Sigmoid colon (tissue), 6 donors: ENCODE measurements at regions not wholly inside any gene's neighbourhood (a gene's known extent, or its start where the extent isn't known, plus 50 kb on each side); places are given as distances from the start of the nearest gene placed in this dataset.
"Not testable (repeated sequence)": the region's sequence is repeated elsewhere in the genome, so short reads cannot be mapped to it uniquely, and the experiment has no call there.

Experiments
- DNase-seq: peaks from one replicate; pipeline ENCODE4 v3.0.0-alpha.2; 2019
- H3K27ac ChIP-seq, 4 donors: fragments of 200-600 bp; sonication (generic); one replicate each; pipeline ENCODE4 v1.5.1; 2016 to 2019; ENCODE audit warnings: mild to moderate bottlenecking in 1 of 4
- H3K27me3 ChIP-seq, 3 donors: fragments of 200-600 bp; sonication (generic); one replicate each; pipeline ENCODE4 v1.5.1; 2019; ENCODE audit warnings: mild to moderate bottlenecking in 1 of 3
- H3K36me3 ChIP-seq, 4 donors: fragments of 200-600 bp; sonication (generic); one replicate each; pipeline ENCODE4 v1.5.1; 2016 to 2019
- H3K4me1 ChIP-seq, 4 donors: fragments of 200-600 bp; sonication (generic); one replicate each; pipeline ENCODE4 v1.5.1; 2017 to 2019
- H3K4me3 ChIP-seq, 4 donors: fragments of 200-600 bp; sonication (generic); one replicate each; pipeline ENCODE4 v1.5.1; 2017 to 2019; ENCODE audit warnings: mild to moderate bottlenecking in 2 of 4, moderate library complexity in 1 of 4
- H3K9me3 ChIP-seq, 4 donors: fragments of 200-600 bp in 3 of 4; sonication (generic) in 3 of 4; one replicate each; pipeline versions ENCODE4 v1.5.1 to v1.6.1; 2013 to 2019
- EP300 ChIP-seq, 4 donors: sonication (generic); formaldehyde crosslinking; IDR thresholded peaks; one replicate each; pipeline ENCODE4 v1.6.1; 2017; ENCODE audit warnings: antibody characterized with exemption in 4 of 4
- POLR2A ChIP-seq, 2 donors: fragments of 450-650 bp; IDR thresholded peaks; one replicate each; pipeline ENCODE4 v1.6.1; 2016; ENCODE audit warnings: antibody characterized with exemption in 2 of 2, mild to moderate bottlenecking in 2 of 2, moderate library complexity in 2 of 2
- POLR2AphosphoS5 ChIP-seq, 4 donors: sonication (generic); formaldehyde crosslinking; IDR thresholded peaks; one replicate each; pipeline ENCODE4 v1.6.1; 2017; ENCODE audit warnings: antibody characterized with exemption in 4 of 4
- WGBS, 2 donors: extraction: QIAGEN DNeasy Blood & Tissue Kit; methylation state at CpG; one replicate each; pipeline ENCODE4 v1.1.7; 2013; 5-methylcytosine and 5-hydroxymethylcytosine counted together
- intact Hi-C: fragments of 100-400 bp; cut with DNase I; formaldehyde crosslinking; loops from one replicate; pipeline ENCODE4 v1.15.1; 2023
- TF ChIP-seq, protein P1 (sequence below), 4 experiments: fragments of 450-650 bp in 3 of 4; fragments of 200-600 bp in 1 of 4; IDR thresholded peaks; one replicate each; pipeline ENCODE4 v1.5.1; 2016 to 2019; ENCODE audit warnings: antibody characterized with exemption in 4 of 4, mild to moderate bottlenecking in 3 of 4, moderate library complexity in 2 of 4
- donor health status: healthy with polysubstance abuse.
- donor health status: healthy.

DNA sequence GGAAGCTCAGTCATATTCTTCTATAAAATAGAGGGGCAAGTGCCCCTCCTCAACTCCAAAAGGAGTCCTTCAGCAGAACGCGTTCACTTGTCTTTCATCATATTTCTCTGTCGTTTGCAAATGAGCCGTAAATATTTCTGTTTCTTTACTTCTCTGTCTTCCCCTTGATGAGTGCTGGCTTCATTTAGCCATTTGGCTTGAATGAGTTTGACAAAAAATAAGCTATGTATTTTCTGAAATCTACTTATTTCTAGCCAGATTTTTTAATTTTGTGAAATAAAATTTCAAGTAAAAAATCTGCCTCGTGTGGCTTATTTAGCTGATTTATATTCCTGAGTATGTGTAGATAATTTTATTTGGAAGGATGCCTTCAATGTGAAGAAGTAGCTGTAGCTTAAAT is 170.8 kb upstream of the DGKB start:
- Histone ChIP-seq H3K27ac (no peak overlapping the region), H3K9me3 (no peaks in the 10 kb centered on the region), H3K36me3 (no peaks in the 10 kb centered on the region), H3K4me3 (no peak overlapping the region), H3K4me1 (no peaks in the 10 kb centered on the region), H3K27me3 (no peaks in the 10 kb centered on the region)
- TF ChIP-seq POLR2A (IDR thresholded peaks at IDR 0.05): no peak
- TF ChIP-seq EP300 (IDR thresholded peaks at IDR 0.05): no peak
- TF ChIP-seq POLR2AphosphoS5 (IDR thresholded peaks at IDR 0.05): no peak
- TF ChIP-seq, protein P1, sequence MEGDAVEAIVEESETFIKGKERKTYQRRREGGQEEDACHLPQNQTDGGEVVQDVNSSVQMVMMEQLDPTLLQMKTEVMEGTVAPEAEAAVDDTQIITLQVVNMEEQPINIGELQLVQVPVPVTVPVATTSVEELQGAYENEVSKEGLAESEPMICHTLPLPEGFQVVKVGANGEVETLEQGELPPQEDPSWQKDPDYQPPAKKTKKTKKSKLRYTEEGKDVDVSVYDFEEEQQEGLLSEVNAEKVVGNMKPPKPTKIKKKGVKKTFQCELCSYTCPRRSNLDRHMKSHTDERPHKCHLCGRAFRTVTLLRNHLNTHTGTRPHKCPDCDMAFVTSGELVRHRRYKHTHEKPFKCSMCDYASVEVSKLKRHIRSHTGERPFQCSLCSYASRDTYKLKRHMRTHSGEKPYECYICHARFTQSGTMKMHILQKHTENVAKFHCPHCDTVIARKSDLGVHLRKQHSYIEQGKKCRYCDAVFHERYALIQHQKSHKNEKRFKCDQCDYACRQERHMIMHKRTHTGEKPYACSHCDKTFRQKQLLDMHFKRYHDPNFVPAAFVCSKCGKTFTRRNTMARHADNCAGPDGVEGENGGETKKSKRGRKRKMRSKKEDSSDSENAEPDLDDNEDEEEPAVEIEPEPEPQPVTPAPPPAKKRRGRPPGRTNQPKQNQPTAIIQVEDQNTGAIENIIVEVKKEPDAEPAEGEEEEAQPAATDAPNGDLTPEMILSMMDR (IDR thresholded peaks at IDR 0.05): no peak
- intact Hi-C loops: no loop called here
- 78 to 80% methylated on average over 5 of the region's 5 CpGs for WGBS, 2 donors
- DNase-seq: no peak

DNA sequence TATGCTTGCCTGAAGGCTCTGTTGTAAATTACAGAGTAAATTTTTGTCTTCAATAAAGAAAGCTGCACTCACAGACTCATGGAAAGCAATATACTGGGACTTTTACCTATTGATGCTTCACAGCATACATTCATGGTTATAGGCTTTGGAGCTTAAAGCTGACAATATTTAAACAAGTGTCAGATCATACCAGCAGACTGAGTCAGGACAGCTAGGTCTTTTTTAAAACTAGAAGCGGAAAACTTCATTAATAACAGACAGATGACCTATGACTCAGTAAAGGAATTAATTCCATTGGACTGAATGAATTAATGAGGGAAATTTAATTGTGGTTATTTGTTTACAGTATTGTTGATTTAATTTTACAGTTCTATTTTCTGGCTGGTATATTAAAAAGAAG is 165.8 kb upstream of the DGKB start:
- DNase-seq: no peak
- no peak overlapping the region for H3K27ac ChIP-seq
- intact Hi-C loops: no loop called here
- no peak overlapping the region for H3K4me3 ChIP-seq
- 93 to 95% methylated on average over 1 of the region's 1 CpG for WGBS, 2 donors
- no peaks in the 10 kb centered on the region for H3K27me3 ChIP-seq
- no peaks in the 10 kb centered on the region for H3K9me3 ChIP-seq
- no peaks in the 10 kb centered on the region for H3K36me3 ChIP-seq
- no peak for TF ChIP-seq POLR2A (IDR thresholded peaks at IDR 0.05)
- no peak for TF ChIP-seq EP300 (IDR thresholded peaks at IDR 0.05)
- H3K4me1 ChIP-seq: no peaks in the 10 kb centered on the region

DNA sequence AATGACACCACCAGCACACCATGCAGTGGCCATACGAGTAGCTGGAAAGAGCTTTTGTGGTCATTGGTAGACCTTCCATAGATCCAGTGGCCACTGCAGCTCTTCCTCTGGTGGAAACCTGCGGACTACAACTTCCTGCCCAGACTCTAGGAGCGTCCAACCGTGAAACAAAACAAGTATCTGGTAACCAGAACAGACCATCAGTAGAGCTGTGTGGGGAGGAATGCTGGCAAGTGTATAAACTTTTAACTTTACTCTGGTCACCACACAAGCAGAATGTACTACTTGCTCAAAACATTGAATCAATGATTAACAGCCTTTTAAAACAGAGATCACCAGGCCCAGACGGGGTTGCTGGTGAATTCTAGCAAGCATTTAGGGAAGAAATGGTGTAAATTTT is 154.7 kb upstream of the DGKB start:
- Histone ChIP-seq H3K27me3 (no peaks in the 10 kb centered on the region), H3K9me3 (no peaks in the 10 kb centered on the region), H3K4me1 (peaks cover 0 to 29% (median 5%) of the 10 kb centered on the region in 4 donors), H3K27ac (no peak overlapping the region), H3K36me3 (no peaks in the 10 kb centered on the region), H3K4me3 (no peak overlapping the region)
- intact Hi-C loops: no loop called here
- TF ChIP-seq, protein P1 (IDR thresholded peaks at IDR 0.05): no peak
- TF ChIP-seq EP300 (IDR thresholded peaks at IDR 0.05): no peak
- TF ChIP-seq POLR2A (IDR thresholded peaks at IDR 0.05): no peak
- no peak for TF ChIP-seq POLR2AphosphoS5 (IDR thresholded peaks at IDR 0.05)
- 69 to 79% methylated on average over 5 of the region's 5 CpGs for WGBS, 2 donors
- no peak for DNase-seq

DNA sequence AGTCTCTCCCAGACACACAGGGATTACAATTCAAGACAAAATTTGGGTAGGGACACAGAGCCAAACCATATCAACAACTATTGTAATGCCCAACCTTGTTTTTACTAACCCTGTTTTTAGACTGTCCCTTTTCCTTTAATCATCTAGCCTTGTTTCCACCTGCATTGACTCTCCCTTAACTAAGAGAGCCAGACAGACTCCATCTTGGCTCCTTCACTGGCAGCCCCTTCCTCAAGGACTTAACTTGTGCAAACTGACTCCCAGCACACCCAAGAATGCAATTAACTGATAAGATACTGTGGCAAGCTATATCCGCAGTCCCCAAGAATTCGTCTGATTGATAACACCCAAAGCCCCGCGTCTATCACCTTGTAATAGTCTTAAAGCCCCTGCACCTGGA is 151.8 kb upstream of the DGKB start:
- H3K4me1 ChIP-seq: peaks cover 0 to 19% (median 2%) of the 10 kb centered on the region in 4 donors
- H3K9me3 ChIP-seq, DNase-seq, intact Hi-C loops, H3K36me3 ChIP-seq, H3K27ac ChIP-seq, H3K4me3 ChIP-seq, H3K27me3 ChIP-seq: not testable (repeated sequence)
- 20 to 56% methylated on average over 4 of the region's 4 CpGs for WGBS, 2 donors

DNA sequence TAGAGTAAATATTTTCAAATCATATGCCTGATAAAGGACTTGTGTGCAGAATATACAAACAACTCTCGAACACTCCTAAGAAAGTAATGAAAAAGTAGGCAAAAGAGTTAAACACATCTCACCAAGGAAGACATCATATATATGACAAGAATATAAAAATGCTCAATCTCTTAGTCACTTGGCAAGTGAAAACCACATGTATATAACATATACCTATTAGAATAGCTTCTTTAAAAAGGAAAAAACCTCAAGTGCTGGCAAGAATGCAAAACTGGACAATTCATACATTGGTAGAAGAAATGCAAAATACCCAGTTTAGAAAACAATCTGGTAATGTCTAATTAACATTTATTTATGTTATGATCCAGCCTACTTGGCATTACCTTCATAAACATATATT is 146.6 kb upstream of the DGKB start:
- peaks cover 0 to 11% (median 0%) of the 10 kb centered on the region in 4 donors for H3K4me1 ChIP-seq
- H3K36me3 ChIP-seq: no peaks in the 10 kb centered on the region
- WGBS, 2 donors: 87 to 93% methylated on average over 1 of the region's 1 CpG
- H3K4me3 ChIP-seq: no peak overlapping the region
- no peak overlapping the region for H3K27ac ChIP-seq
- no peak for DNase-seq
- intact Hi-C loops: no loop called here
- H3K27me3 ChIP-seq: no peaks in the 10 kb centered on the region
- no peaks in the 10 kb centered on the region for H3K9me3 ChIP-seq
- TF ChIP-seq EP300 (IDR thresholded peaks at IDR 0.05): no peak
- no peak for TF ChIP-seq POLR2A (IDR thresholded peaks at IDR 0.05)
- TF ChIP-seq, protein P1 (IDR thresholded peaks at IDR 0.05): no peak
- no peak for TF ChIP-seq POLR2AphosphoS5 (IDR thresholded peaks at IDR 0.05)

DNA sequence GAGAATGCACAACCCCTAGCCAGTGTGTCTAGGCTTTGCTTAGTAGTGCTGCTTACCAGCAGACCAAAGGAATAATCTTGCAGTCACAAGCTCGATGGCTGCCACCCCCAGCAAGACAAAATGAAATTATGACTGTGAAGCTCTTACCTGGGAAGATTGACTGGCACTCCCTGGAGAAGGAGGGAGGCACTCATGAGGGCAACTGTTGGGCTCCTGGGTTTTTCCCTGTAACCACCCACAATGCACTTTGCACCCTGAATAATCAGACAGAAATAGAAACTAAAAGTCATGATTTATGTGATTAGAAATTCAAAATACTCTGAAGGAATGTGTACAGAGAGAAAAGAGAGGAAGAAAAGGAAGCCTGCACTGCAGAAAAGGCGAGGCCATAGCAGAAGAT is 144.3 kb upstream of the DGKB start:
- intact Hi-C loops: no loop called here
- Histone ChIP-seq H3K27me3 (no peaks in the 10 kb centered on the region), H3K4me1 (peaks cover 0 to 23% (median 8%) of the 10 kb centered on the region in 4 donors), H3K36me3 (no peaks in the 10 kb centered on the region), H3K4me3 (no peak overlapping the region), H3K9me3 (no peaks in the 10 kb centered on the region), H3K27ac (no peak overlapping the region)
- DNase-seq: no peak
- WGBS, 2 donors: 24 to 64% methylated on average over 2 of the region's 2 CpGs
- TF ChIP-seq POLR2AphosphoS5 (IDR thresholded peaks at IDR 0.05) (no peak), POLR2A (IDR thresholded peaks at IDR 0.05) (no peak), EP300 (IDR thresholded peaks at IDR 0.05) (no peak)
- TF ChIP-seq, protein P1 (IDR thresholded peaks at IDR 0.05): no peak
